K562 (cell line): ENCODE measurements at regions not wholly inside any gene's neighbourhood (a gene's known extent, or its start where the extent isn't known, plus 50 kb on each side); places are given as distances from the start of the nearest gene placed in this dataset.

Experiments used
- ATAC-seq: fragments of 200-7000 bp; cut with Tn5 transposase; 3 replicates; pipeline ENCODE4 v1.9.1; 2020; ENCODE audit warnings: moderate library complexity
- BruUV-seq: library from RNA; stranded (reverse); fragments of 400-500 nt; replicated peaks from 2 replicates; lab custom pipeline; 2021; lab: Mats Ljungman, UMichigan
- CTCF ChIA-PET: fragments of 300-600 bp; formaldehyde crosslinking; extraction: SDS; loops from one replicate; lab custom pipeline; 2021; ENCODE audit warnings: low intra/inter-chr PET ratio; lab: Yijun Ruan, JAX
- POLR2A ChIA-PET: fragments of 300-600, 350-650 bp; sonication (Branson Sonifier 250); formaldehyde crosslinking; extraction: SDS; loops from one replicate; lab custom pipeline; 2021; ENCODE audit warnings: antibody characterized with exemption, inconsistent platforms; lab: Yijun Ruan, JAX
- DNase-seq, 4 experiments: peaks; one replicate each; pipeline versions ENCODE4 v3.0.0 to v3.0.0-alpha.2; 2011 to 2018; ENCODE audit warnings: low spot score in 3 of 4, mixed read lengths in 3 of 4; ENCODE audit errors: extremely low read depth in 1 of 4
- FAIRE-seq: peaks from 2 replicates; lab custom pipeline; 2011; peaks lifted over from hg19 to GRCh38; lab: Jason Lieb, UNC
- H2AFZ ChIP-seq: 2 replicates; pipeline ENCODE4 v1.6.0; 2011; ENCODE audit warnings: low read depth, low read length, control low read depth, inconsistent platforms
- H3K27ac ChIP-seq: fragments of 200-600 bp; 3 replicates; pipeline ENCODE4 v1.8.0; 2011; ENCODE audit warnings: low read depth, mild to moderate bottlenecking, control low read depth, inconsistent platforms, low read length, moderate library complexity, mixed read lengths; ENCODE audit errors: extremely low read depth
- H3K27me3 ChIP-seq, 2 experiments: fragments of 300-600 bp in 1 of 2; 2 replicates in 1 of 2; 3 replicates in 1 of 2; pipeline versions ENCODE4 v1.6.0 to v1.8.0; 2011; ENCODE audit warnings: inconsistent platforms in 2 of 2, low read length in 2 of 2, mild to moderate bottlenecking in 1 of 2, mixed read lengths in 1 of 2, moderate library complexity in 1 of 2; ENCODE audit not compliant: control insufficient read depth in 2 of 2, insufficient read depth in 2 of 2
- H3K36me3 ChIP-seq: fragments of 300-600 bp; 3 replicates; pipeline ENCODE4 v1.8.0; 2011; ENCODE audit warnings: mild to moderate bottlenecking, low read length, inconsistent platforms; ENCODE audit not compliant: control insufficient read depth, insufficient read depth
- H3K4me1 ChIP-seq, 2 experiments: fragments of 200-600 bp in 1 of 2; replicated peaks in 1 of 2; 2 replicates in 1 of 2; 3 replicates in 1 of 2; pipeline versions ENCODE4 v1.5.1 to v1.8.0; 2011; ENCODE audit warnings: inconsistent platforms in 2 of 2, low read length in 2 of 2, mild to moderate bottlenecking in 1 of 2, mixed read lengths in 1 of 2, moderate library complexity in 1 of 2; ENCODE audit not compliant: control insufficient read depth in 2 of 2, insufficient read depth in 2 of 2
- H3K4me2 ChIP-seq: 2 replicates; pipeline ENCODE4 v1.6.1; 2011; ENCODE audit warnings: low read length, control low read depth, inconsistent platforms, mixed read lengths; ENCODE audit not compliant: insufficient read depth
- H3K4me3 ChIP-seq: fragments of 200-600 bp; sonication (generic), shearing (Covaris generic); 2 replicates; pipeline ENCODE4 v1.5.1; 2016; ENCODE audit warnings: control low read depth, inconsistent platforms
- H3K79me2 ChIP-seq: fragments of 200-600 bp; 3 replicates; pipeline ENCODE4 v1.8.0; 2011; ENCODE audit warnings: low read length, inconsistent platforms; ENCODE audit not compliant: control insufficient read depth, insufficient read depth
- H3K9ac ChIP-seq, 2 experiments: 2 replicates each; pipeline versions ENCODE4 v1.6.0 to v1.6.1; 2011; ENCODE audit warnings: low read depth in 2 of 2, low read length in 2 of 2, control low read depth in 1 of 2, inconsistent platforms in 1 of 2, mild to moderate bottlenecking in 1 of 2, mixed read lengths in 1 of 2; ENCODE audit not compliant: insufficient read depth in 1 of 2
- H3K9me1 ChIP-seq: one replicate; pipeline ENCODE4 v1.6.0; 2011; ENCODE audit warnings: inconsistent platforms, mild to moderate bottlenecking, low read length, moderate library complexity; ENCODE audit not compliant: control insufficient read depth, insufficient read depth
- H3K9me3 ChIP-seq: replicated peaks from 2 replicates; pipeline ENCODE4 v1.5.1; 2011; ENCODE audit warnings: low read depth, low read length, inconsistent platforms; ENCODE audit not compliant: control insufficient read depth, insufficient read depth
- H4K20me1 ChIP-seq: replicated peaks from 2 replicates; pipeline ENCODE4 v1.6.1; 2011; ENCODE audit warnings: low read length, inconsistent platforms, mixed read lengths; ENCODE audit not compliant: control insufficient read depth, insufficient read depth
- CBX3 ChIP-seq, 2 experiments: IDR thresholded peaks; 1 replicate in 1 of 2; 2 replicates in 1 of 2; pipeline ENCODE4 v1.6.1; 2012; ENCODE audit warnings: inconsistent platforms in 2 of 2, low read length in 2 of 2, borderline replicate concordance in 1 of 2, control low read depth in 1 of 2
- CBX8 ChIP-seq: fragments of 200-600 bp; sonication (generic); IDR thresholded peaks from 2 replicates; pipeline ENCODE4 v1.6.1; 2012; ENCODE audit warnings: borderline replicate concordance, mixed run types, low read depth, mild to moderate bottlenecking, moderate library complexity, mixed read lengths, low read length, control low read depth, inconsistent platforms; ENCODE audit not compliant: poor library complexity, severe bottlenecking; ENCODE audit errors: extremely low read depth
- COPS2 ChIP-seq: fragments of 450-650 bp; conservative IDR thresholded peaks from 2 replicates; pipeline ENCODE4 v1.6.1; 2016; ENCODE audit warnings: mild to moderate bottlenecking, moderate library complexity
- PHTF2 ChIP-seq: fragments of 250-450 bp; sonication (Bioruptor Pico); IDR thresholded peaks from 2 replicates; pipeline ENCODE4 v1.5.0; 2021; ENCODE audit warnings: mild to moderate bottlenecking
- PML ChIP-seq: IDR thresholded peaks from 2 replicates; pipeline ENCODE4 v1.6.1; 2012; ENCODE audit warnings: low read length, inconsistent platforms
- SAP30 ChIP-seq: fragments of 200-600 bp; sonication (generic); IDR thresholded peaks from 2 replicates; pipeline ENCODE4 v1.6.1; 2012; ENCODE audit warnings: borderline replicate concordance, low read depth, mild to moderate bottlenecking, moderate library complexity, low read length, control low read depth, inconsistent platforms; ENCODE audit not compliant: insufficient read depth, poor library complexity, severe bottlenecking
- SP2 ChIP-seq: IDR thresholded peaks from 2 replicates; pipeline ENCODE4 v1.6.1; 2011; ENCODE audit warnings: mild to moderate bottlenecking, low read depth, low read length, moderate library complexity; ENCODE audit not compliant: poor library complexity, severe bottlenecking; ENCODE audit errors: extremely low read depth
- ZBTB17 ChIP-seq: fragments of 450-650 bp; formaldehyde crosslinking; IDR thresholded peaks from 2 replicates; pipeline ENCODE4 v1.4.0; 2020; ENCODE audit warnings: mild to moderate bottlenecking
- ZFPM2 ChIP-seq: fragments of 250-450 bp; sonication (Bioruptor Pico); IDR thresholded peaks from 2 replicates; pipeline ENCODE4 v1.5.1; 2022; ENCODE audit warnings: mild to moderate bottlenecking
- ZNF143 ChIP-seq: sonication (generic); formaldehyde crosslinking; IDR thresholded peaks from 2 replicates; pipeline ENCODE4 v1.9.0; 2022; ENCODE audit warnings: mild to moderate bottlenecking, missing genetic modification reagents
- ZNF217 ChIP-seq: sonication (generic); formaldehyde crosslinking; IDR thresholded peaks from 2 replicates; pipeline ENCODE4 v1.8.0; 2022; ENCODE audit warnings: mild to moderate bottlenecking, missing genetic modification reagents
- ZNF280A ChIP-seq: fragments of 450-650 bp; IDR thresholded peaks from 2 replicates; pipeline ENCODE4 v1.6.1; 2018; ENCODE audit warnings: mild to moderate bottlenecking, low read depth; ENCODE audit not compliant: partially characterized antibody
- ZNF431 ChIP-seq: sonication (generic); formaldehyde crosslinking; IDR thresholded peaks from 2 replicates; pipeline ENCODE4 v1.8.0; 2022; ENCODE audit warnings: mild to moderate bottlenecking, missing genetic modification reagents
- WGBS: fragments of 100-300 bp; shearing (Covaris generic); methylation state at CpG from one replicate; pipeline ENCODE4 v1.1.6; 2016; ENCODE audit warnings: low coverage, mixed read lengths; ENCODE audit not compliant: insufficient coverage; ENCODE audit errors: missing lambda C conversion rate; 5-methylcytosine and 5-hydroxymethylcytosine counted together
- in situ Hi-C: fragments of 300-500 bp; cut with MboI; formaldehyde crosslinking; loops from 4 replicates; pipeline ENCODE4 v1.15.0; 2018; ENCODE audit warnings: inconsistent platforms, mixed read lengths
- intact Hi-C: fragments of 100-400 bp; cut with micrococcal nuclease; formaldehyde crosslinking; loops from 2 replicates; pipeline ENCODE4 v1.14.2; 2022
- TF ChIP-seq, protein P1 (sequence below): sonication (generic); formaldehyde crosslinking; IDR thresholded peaks from 2 replicates; pipeline ENCODE4 v1.8.1; 2023; ENCODE audit warnings: mild to moderate bottlenecking, missing genetic modification reagents
- TF ChIP-seq, protein P2 (sequence below): fragments of 450-650 bp; IDR thresholded peaks from 2 replicates; pipeline ENCODE4 v1.6.1; 2017; ENCODE audit warnings: mild to moderate bottlenecking, moderate library complexity

DNA sequence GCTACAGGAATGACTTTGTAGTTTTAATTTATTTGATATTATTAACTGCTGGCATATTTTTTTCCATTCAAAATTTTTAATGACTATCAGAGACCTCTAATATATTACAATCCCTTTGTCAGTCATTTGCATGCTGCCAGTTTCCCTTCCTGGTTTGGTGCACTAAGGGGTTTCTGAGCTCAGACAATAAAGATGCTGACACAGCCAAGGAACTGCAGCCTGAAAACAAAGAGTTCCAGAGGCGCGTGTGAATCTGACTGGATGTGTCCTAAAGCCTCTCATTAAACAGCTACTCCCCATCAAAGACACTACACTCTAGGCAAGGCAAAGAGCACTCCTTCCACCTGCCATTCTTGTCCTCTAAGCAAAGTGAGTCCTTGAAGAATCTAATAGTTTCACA is 116.8 kb upstream of the DST start:
- H2AFZ ChIP-seq, result no peak overlapping the region
- H3K9me1 ChIP-seq, result no peaks in the 10 kb centered on the region
- H3K27ac ChIP-seq, result no peak overlapping the region
- no peaks in the 10 kb centered on the region for H3K27me3 ChIP-seq
- no peak for FAIRE-seq
- H3K4me2 ChIP-seq, result no peak overlapping the region
- H3K4me1 ChIP-seq, result no peaks in the 10 kb centered on the region
- CTCF ChIA-PET, result no interaction called here
- no peak for ATAC-seq
- no peak overlapping the region for H3K9ac ChIP-seq
- 0 out of 2 replicates have a peak, but pooled peaks cover 5% of the 10 kb centered on the region for H4K20me1 ChIP-seq
- in situ Hi-C loops (no loop called here), intact Hi-C loops (no loop called here)
- POLR2A ChIA-PET, result no interaction called here
- no peaks in the 10 kb centered on the region for H3K79me2 ChIP-seq
- 6% methylated on average over 2 of the region's 2 CpGs for WGBS
- no peaks in the 10 kb centered on the region for H3K36me3 ChIP-seq
- no TSS peak for BruUV-seq
- no peaks in the 10 kb centered on the region for H3K9me3 ChIP-seq
- DNase-seq, result no peak
- H3K4me3 ChIP-seq, result no peak overlapping the region
- TF ChIP-seq ZNF280A (no peak), CBX8 (no peak), ZBTB17 (CRISPR knock-in tag) (no peak), CBX3 (IDR thresholded peaks at IDR 0.05; ENCODE audit: borderline replicate concordance in 1 of 2, low read length in 2 of 2) (no peak), ZFPM2 (CRISPR knock-in tag) (no peak), SAP30 (no peak), PML (no peak), PHTF2 (CRISPR knock-in tag) (no peak), ZNF431 (CRISPR knock-in tag) (no peak), ZNF217 (CRISPR knock-in tag) (no peak), SP2 (no peak), COPS2 (no peak), ZNF143 (CRISPR knock-in tag) (no peak)
- TF ChIP-seq, protein P1, sequence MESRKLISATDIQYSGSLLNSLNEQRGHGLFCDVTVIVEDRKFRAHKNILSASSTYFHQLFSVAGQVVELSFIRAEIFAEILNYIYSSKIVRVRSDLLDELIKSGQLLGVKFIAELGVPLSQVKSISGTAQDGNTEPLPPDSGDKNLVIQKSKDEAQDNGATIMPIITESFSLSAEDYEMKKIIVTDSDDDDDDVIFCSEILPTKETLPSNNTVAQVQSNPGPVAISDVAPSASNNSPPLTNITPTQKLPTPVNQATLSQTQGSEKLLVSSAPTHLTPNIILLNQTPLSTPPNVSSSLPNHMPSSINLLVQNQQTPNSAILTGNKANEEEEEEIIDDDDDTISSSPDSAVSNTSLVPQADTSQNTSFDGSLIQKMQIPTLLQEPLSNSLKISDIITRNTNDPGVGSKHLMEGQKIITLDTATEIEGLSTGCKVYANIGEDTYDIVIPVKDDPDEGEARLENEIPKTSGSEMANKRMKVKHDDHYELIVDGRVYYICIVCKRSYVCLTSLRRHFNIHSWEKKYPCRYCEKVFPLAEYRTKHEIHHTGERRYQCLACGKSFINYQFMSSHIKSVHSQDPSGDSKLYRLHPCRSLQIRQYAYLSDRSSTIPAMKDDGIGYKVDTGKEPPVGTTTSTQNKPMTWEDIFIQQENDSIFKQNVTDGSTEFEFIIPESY (CRISPR knock-in tag), result no peak
- TF ChIP-seq, protein P2, sequence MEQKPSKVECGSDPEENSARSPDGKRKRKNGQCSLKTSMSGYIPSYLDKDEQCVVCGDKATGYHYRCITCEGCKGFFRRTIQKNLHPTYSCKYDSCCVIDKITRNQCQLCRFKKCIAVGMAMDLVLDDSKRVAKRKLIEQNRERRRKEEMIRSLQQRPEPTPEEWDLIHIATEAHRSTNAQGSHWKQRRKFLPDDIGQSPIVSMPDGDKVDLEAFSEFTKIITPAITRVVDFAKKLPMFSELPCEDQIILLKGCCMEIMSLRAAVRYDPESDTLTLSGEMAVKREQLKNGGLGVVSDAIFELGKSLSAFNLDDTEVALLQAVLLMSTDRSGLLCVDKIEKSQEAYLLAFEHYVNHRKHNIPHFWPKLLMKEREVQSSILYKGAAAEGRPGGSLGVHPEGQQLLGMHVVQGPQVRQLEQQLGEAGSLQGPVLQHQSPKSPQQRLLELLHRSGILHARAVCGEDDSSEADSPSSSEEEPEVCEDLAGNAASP, result no peak
